NCI-H146 treated with DMSO at 0.1 percent for 48 hours (cell line): ENCODE measurements at regions not wholly inside any gene's neighbourhood (a gene's known extent, or its start where the extent isn't known, plus 50 kb on each side); places are given as distances from the start of the nearest gene placed in this dataset.
A peak's percentile ranks its signal among the peaks of the same experiment; 100 is the strongest.
"Not testable (repeated sequence)": the region's sequence is repeated elsewhere in the genome, so short reads cannot be mapped to it uniquely, and the experiment has no call there.

ENCODE experiments used
- DNase-seq: peaks from one replicate; lab custom pipeline; 2025; ENCODE audit not compliant: unreplicated experiment; lab: John Stamatoyannopoulos, UW

DNA sequence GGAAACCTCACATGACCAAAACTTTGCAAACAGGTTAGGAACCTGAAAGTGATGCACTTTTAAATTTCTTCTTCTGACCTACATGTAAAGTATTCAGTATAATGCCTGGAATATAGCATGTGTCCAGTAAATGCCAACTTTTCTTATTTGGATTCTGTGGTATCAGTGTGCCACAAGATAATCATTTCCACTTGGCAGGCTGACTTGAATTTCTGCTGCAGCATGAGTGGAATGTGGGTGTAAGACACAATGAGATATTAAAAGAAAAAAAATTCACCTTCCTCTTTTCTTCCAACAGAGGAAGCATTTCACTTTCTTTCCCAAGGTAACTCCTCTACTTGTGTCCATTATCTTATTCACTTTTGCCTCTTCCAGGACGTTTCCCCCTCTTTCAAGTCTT is 141.9 kb upstream of the PRKD1 start:
- DNase-seq: no peak

DNA sequence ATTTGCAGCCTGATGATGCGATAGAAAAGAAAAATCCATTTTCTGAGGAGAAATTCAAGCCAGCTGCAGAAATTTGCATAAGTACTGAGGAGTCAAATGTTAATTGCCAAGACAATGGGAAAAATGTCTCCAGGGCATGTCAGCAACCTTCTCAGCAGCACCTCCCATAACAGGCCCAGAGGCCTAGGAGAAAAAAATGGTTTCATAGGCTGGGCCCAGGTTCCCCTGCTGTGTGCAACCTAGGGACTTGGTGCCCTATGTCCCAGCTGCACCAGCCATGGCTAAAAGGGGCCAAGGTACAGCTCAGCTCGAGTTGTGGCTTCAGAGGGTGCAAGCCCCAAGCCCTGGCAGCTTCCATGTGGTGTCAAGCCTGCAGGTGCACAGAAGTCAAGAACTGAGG is 144.8 kb upstream of the PRKD1 start:
- DNase-seq: not testable (repeated sequence)

DNA sequence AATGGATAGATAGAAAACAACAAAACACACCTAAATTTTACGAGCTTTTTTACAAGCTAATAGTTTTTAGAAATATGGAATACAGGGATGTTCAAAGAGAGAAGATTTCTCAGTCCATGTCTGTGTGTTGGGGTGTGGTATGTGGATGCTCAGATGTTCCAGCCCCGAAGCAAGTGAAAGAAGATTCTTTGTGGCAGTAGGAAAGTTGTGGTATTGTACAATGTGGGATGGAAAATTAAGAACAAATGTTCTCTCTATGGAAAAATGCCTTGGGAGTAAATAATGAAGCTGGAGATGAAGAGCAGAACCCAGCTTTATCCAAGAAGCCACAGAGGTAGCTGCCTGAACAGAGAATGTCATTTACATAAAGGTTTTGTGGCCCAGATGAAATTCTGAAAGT is 150.3 kb upstream of the PRKD1 start:
- DNase-seq: no peak

DNA sequence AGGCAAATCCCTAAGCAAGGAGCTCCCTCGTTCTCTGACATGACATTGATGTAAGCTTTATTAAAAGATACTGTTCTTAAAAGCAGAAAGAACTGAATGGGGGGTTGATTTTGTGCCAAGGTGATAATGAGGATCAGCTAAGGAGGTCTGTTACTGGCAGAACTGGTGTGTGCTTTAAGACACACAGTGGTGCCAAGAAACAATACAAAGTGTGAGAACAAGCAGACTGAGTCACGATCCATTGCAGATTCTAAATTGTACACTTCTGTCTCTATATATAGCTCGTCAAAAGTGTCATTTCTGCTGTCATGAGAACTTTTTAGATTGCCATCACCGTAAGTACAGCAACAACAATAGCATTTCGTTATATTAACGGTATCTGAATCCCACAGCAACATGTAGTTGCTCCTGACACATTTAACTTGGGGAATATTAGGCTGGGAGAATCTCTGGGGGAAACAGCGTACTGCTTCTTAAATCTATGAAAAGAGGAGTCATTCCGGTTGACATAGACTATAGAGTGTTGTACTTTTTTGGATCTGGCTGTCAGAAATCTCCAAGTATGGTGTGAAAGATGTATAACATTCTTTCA is 151.3 kb upstream of the PRKD1 start:
- DNase-seq: no peak

DNA sequence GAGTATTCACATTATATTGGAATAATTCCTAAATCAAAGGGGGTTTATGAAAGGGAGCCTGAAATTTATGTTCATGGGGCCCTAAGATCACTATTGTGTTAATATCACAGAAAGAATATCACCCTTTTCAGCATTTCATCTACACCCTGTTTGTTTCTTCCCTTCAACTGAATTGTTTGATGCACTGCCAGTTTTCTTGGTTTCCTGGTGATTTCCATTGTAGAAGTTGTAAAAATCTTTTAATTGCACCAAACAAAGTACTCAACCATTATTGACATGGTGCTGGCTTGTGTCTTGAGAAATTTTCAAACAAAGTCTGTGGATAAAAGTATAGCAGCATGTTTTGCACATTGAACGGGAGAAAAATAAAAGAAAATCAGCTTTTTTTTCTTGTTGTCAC is 154.8 kb upstream of the PRKD1 start:
- DNase-seq: no peak

DNA sequence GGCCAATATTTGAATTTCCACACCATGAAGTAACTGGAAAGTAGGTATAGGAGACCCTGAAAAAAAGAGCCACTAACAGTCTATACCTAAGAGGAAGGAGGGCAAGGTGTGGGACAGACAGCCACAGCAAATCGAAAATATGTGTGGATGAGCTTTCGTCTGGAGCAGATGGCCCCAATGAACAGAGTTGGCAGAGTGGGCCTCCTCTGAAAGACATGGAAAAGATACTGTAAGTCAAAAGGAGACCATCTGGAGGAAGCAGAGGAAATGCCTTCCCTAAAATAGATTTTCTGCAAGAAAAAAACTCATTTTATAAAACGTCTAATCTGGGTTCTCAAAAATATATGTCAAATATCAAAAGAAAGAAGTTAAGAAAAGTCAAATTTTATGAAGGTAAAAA is 157.2 kb upstream of the PRKD1 start:
- no peak for DNase-seq

DNA sequence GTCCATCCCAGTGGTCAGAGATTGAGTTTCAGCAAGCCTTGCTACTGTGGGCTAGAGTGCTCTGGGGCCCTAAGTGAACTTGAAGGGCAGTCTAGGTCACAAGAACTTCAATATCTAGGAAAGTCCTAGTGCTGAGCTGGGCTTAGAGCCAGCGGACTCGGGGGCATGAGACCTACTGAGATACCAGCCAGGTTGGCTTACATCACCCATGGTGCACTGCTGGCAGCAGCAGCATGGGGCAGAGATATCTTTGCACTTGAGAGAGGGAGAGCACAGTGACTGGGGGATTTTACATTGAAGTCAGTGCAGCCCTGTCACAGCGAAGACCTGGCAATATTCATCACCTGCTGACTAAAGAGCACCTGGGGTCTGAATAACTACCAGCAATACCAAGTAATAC is 158.3 kb upstream of the PRKD1 start:
- DNase-seq: no peak

DNA sequence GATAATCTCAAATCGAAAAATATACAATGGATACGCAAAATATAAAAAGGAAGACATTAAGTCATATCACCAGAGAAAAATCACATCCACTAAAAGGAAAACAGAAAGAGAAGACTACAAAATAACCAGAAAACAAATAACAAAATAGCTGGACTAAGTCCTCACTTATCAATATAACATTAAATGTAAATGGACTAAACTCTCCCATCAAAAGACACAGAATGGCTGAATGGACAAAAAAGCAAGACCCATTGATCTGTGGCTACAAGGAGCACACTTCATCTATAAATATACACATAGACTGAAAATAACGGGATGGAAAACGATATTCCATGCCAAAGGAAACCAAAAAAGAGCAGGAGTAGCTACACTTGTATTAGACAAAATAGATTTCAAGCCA is 161.0 kb upstream of the PRKD1 start:
- DNase-seq: no peak

DNA sequence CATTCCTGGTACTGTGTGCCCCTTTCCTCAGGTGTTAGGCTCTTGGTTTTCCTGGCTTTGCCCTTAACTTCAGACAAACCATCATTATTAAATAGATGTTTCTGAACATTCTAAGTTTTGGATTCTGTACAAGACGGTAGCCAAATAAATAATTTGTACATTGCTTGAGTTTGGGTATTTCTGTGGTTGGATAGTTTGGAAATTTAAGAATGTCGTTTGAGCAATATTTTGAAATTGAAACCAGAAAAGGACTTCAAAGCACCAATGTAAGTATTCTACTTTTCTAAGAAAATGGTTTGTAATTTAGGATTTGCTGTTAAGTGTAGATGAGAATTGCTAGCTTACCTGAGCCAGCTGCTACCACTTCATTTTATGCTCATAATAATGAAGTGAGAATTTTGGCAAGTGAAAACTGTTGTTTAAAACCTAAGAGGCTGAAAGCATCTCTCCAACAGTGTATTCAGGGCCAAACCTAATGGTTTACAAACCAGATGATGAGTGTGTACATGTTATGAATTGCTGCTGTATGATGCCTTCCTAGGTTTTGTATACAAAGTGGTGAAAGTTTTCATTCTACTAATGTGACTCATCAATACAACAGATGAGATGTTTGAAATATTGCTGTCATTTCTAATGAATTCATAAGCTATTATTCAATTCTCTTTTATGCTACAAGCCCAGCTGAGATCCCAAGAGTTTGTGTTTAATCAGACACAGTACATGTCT is 181.5 kb upstream of the PRKD1 start:
- DNase-seq: no peak

DNA sequence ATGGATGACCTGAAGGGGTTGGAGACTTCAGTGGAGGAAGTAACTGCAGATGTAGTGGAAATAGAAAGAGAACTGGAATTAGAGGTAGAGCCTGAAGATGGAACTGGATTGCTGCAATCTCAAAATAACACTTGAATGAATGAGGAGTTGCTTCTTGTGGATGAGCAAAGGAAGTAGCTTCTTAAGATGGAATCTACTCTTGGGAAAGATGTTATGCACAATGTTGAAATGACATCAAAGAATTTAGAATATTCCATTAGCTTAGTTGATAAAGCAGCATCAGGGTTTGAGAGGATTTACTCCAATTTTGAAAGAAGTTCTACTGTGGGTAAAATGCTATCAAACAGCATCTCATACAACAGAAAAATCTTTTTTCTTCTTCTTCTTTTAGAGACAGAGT is 186.4 kb upstream of the PRKD1 start:
- no peak for DNase-seq

DNA sequence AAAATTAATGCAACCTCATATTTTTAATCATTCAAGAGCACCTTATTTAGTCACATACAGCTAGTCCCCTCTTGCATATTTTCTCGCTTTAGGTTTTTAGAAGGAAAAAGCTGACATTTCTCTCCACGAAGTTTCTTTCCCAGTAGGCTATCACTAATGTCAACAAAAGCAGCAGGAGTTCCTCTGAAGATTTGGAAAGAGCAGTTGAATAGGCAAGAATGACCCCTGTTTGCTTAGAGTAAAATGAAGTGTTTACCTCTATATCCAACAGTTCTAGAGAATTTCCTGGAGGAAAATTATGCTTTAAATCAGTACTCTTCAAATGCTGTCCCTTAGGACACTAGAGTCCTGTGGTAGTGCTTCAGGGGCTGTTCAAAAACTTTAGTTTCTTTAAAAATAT is 188.1 kb upstream of the PRKD1 start:
- DNase-seq: peak; percentile 17

DNA sequence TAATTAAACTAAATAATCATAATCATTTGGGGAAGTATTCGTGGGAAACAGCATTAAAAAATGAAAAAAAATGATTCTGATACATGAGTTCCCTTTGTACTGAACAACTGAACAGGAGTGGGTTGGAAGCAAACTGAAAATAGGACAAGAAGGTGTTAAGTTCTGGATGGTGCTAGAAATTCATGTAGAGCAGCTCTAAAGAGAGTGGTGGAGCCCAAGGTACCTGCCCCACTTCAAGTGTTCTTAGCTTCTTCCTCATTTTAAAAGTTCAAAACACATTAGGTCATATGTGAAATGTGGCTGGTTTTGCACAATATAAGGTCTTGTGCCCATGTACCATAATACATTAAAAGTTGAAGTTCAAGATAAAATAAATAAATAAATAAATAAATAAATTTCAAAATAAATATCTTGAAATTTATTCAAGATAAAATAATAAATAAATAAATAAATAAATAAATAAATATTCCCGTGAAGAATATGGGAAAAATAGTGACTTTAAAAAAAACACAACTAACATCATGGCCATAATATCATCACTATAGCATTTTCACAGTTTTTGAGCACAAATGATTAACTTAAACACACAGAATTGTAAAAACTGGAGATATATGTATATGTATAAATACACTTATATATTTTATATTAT is 191.5 kb upstream of the PRKD1 start:
- DNase-seq: no peak

DNA sequence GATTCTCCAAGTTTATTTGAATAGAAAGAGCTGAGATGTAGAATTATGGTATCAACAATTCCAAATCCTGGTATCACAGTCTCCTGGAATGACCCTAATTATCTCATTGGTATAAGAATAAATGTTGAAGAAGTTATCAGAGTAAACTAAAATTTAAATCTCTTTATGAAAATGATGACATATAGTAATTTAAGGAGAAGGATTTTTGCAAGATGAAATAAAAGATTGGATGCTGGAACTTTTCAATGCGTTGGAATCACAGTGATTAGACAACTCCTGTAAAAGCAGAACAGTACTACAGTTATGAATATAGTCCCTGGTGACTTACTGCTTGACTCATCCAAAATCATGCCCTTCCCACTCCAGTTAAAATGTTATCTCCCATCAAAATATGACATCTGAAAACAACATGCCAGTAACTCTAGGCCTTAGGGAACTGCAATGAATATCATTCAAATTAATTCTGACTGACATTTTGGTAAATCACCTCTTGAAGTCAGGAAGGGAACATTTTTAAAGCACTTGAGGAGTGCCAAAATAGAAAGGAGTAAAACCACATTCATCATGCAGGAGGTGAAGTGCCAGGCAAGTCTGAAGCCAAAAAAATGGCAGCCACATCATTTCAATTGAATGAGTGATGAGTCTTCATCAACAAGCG is 197.8 kb upstream of the PRKD1 start:
- DNase-seq: no peak

DNA sequence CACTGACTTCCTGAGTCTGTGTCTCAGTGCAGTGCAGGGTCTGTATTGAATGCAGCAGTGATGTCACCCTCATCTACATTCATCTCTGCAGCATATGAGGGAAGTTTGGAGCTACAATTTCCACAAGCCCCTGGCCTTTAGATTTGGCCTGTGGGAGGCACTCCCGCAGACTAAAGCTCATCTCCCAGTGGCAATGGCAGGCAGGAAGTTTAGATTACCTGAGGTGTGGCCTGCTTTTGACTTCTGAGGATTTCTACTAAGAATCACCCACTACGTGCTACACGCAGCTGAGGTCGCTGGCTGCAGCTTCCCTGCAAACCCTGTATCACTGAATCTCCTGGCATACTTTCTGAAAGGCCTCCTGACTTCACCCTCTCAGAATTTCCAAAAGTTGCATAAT is 202.2 kb upstream of the PRKD1 start:
- no peak for DNase-seq

DNA sequence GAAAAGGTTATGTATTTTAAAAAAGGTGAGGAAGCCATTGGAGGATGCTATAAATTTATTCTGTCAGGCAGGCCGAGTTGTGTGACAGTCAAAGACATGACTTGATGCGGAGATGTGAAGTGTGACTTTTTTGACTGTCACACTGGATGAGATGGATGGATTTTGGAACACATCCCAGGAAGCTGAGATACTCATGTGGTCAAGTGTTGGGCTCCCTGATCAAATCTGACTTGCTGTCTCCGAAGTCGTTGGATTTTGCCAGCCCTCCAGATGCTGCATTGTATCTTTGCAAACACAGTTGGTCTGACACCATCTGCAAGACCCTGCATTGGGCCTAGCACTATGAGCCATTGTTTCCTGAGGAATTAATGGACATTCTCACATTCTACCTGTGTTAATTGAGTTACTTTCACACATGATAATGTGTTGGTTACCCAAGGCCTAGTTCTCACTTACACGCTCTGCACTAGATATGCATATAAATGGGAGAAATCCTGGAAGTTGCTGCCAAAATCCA is 204.0 kb upstream of the PRKD1 start:
- no peak for DNase-seq

DNA sequence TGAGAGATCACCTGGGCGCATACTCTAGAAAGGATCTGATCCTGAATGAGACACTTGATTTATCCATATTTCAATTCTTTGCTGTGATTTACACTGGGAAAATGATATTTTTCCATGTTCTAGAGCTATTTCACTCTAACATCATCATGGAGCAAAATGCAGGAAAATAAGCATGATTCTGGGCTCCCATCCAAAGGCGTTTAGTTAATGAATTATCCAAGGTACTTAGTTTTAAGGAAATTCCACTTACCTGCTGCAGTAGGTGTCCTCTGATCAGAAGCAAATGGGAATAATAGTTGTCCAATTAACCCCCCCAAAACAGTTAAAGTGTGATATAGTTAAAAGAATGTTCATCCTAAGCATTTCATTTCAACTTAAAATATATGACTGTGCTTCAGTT is 204.5 kb upstream of the PRKD1 start:
- no peak for DNase-seq

DNA sequence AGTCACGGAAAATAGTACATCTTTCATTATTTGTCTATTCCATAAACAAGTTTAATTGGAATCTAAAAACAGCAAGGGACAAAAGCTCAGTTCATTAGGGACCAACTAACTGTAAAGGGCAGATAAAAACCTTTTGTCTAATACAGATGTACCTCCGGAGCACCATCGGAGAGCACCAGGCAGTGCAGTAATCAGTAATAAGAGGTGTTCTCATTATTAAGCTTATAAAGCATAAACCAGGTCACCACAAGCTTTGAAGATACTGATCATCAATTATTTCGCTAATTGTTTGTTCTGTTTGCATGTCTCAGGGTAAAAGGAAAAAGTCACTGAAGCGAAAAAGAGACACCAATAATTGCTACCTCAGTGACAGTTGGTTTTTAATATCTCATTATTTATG is 207.3 kb upstream of the PRKD1 start:
- peak; percentile 37 for DNase-seq

DNA sequence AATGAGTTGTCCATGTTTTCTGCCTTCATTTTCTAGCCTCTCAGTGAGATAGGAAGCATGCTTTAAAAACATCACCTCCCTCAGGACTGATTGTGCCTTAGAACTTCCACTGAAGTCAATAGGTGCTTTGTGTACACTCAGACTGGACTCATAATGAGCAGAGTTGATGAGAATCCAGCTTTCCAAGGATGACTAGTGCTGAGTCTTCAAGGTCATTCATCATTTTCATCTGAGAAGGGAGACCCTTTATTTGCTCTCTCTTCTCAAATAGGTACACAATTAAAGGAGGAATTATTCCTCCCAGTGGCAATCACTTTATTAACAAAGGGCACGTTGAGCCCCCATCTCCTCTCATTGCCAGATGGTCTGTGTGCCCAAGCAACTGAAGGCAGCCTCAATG is 210.9 kb upstream of the PRKD1 start:
- DNase-seq: peak; percentile 48

DNA sequence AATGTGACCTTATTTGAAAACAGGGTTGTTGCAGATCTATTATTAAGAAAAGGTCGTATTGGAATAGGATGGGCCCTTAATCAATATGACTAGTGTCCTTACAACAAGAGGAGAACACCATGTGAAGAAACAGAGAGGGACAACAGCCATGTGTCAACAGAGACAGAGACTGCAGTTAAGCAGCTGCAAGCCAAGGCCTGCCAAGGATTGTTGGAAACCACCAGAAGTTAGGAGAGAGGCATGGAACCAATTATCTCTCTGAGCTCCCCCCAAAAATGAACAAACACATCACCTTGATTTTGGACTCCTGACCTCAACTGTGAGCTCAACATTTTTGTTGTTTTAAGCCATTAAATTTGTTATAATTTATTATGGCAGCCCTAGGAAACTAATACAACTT is 214.6 kb upstream of the PRKD1 start:
- DNase-seq: no peak

DNA sequence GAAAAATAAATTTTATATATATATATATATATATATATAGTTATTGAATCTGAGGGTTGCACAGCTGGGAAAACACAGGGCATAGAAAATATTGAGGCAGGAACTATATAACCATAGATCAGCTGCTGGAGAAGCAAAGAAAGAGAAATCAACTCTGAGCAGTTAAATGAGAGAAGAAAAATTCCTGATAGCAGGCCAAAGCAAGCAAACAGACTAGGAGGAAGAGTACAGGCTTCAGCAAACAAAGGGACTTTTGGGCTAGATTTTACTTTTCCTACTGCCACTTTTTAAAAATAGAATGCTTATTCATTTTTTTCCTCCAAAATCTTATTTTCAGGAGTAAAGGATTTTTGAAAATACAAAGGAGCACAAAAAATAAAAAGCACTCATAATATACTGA is 216.0 kb upstream of the PRKD1 start:
- no peak for DNase-seq

DNA sequence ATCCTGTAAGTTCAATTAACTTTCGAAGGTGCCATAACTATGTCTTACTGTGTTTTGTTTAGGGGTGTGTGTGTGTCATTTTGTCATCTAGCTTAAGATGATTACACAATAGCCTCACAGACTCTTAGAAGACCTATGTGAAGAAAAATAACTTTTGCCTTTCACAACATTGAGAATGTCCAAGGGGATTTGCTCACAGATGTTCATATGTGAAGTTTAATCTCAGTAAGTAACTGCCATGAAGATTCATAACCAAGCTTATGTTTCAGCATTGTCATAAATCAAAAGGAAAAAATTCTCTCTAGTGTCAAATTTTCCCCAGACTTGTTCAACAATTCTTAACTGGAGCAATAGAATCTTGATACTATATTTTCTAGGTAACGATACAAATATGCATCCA is 226.1 kb upstream of the PRKD1 start:
- no peak for DNase-seq

DNA sequence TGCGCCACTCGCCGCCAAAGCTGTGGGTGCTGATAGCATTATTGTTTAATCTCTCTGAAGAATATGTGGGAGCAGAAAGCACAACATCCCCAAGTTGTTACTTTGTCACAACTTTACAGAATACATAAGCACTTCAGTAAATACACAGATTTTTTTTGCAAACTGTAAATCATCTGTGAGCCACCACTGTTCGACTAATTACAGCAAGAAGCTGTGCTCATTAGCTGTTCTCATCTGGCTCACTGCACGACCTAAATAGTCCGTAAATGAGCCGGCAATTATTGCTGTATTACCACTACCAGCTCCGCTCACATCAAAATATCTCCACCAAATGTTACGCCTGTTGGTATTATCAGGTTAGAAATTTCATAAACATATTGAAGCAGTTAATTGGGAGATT is 228.9 kb upstream of the PRKD1 start:
- no peak for DNase-seq
